AG09309 (cell line): ENCODE measurements at regions not wholly inside any gene's neighbourhood (a gene's known extent, or its start where the extent isn't known, plus 50 kb on each side); places are given as distances from the start of the nearest gene placed in this dataset.
"Not testable (repeated sequence)": the region's sequence is repeated elsewhere in the genome, so short reads cannot be mapped to it uniquely, and the experiment has no call there.

Source experiments
- DNase-seq: peaks from one replicate; pipeline ENCODE4 v3.0.0-alpha.2; 2010; ENCODE audit warnings: low read depth
- H3K4me3 ChIP-seq: 2 replicates; pipeline ENCODE4 v1.5.1; 2011; ENCODE audit warnings: mild to moderate bottlenecking, low read depth, low read length, moderate library complexity; ENCODE audit not compliant: control insufficient read depth
- CTCF ChIP-seq: IDR thresholded peaks from 2 replicates; pipeline ENCODE4 v1.5.1; 2011; ENCODE audit warnings: mild to moderate bottlenecking, low read depth, low read length, inconsistent platforms; ENCODE audit not compliant: insufficient read depth, control insufficient read depth; ENCODE audit errors: missing control alignments

GRCh38 chr10:33052263-33052875, 94.3 kb upstream of the ITGB1 start:
- no peak for DNase-seq
- no peak for TF ChIP-seq CTCF
- H3K4me3 ChIP-seq, result no peak overlapping the region

- DNase-seq, result not testable (repeated sequence)
- H3K4me3 ChIP-seq, result peak overlapping the region; percentile 14; the same call in 1 of the 2 replicates
These were observed 92.2 kb upstream of the ITGB1 start for GRCh38 chr10:33049963-33050920.

GRCh38 chr10:33048223-33048622, 90.2 kb upstream of the ITGB1 start:
- no peak overlapping the region for H3K4me3 ChIP-seq
- TF ChIP-seq CTCF, result no peak
- no peak for DNase-seq

GRCh38 chr10:33047655-33048054, 89.6 kb upstream of the ITGB1 start:
- peak; percentile 36 for TF ChIP-seq CTCF
- DNase-seq, result no peak
- H3K4me3 ChIP-seq, result no peak overlapping the region

GRCh38 chr10:33046792-33047191, 88.8 kb upstream of the ITGB1 start:
- H3K4me3 ChIP-seq, result no peak overlapping the region
- no peak for DNase-seq
- TF ChIP-seq CTCF, result no peak

GRCh38 chr10:33045421-33045820, 87.4 kb upstream of the ITGB1 start:
- no peak overlapping the region for H3K4me3 ChIP-seq
- TF ChIP-seq CTCF, result no peak
- DNase-seq, result no peak

- DNase-seq, result no peak
- no peak for TF ChIP-seq CTCF
- H3K4me3 ChIP-seq, result no peak overlapping the region
These were observed 84.5 kb upstream of the ITGB1 start for GRCh38 chr10:33042565-33042964.
